GM21723 (cell line): ENCODE measurements at regions not wholly inside any gene's neighbourhood (a gene's known extent, or its start where the extent isn't known, plus 50 kb on each side); places are given as distances from the start of the nearest gene placed in this dataset.

Experiments
- ATAC-seq: cut with Tn5 transposase; IDR thresholded peaks from one replicate; pipeline ENCODE4 v1.9.1; 2021; ENCODE audit warnings: mild to moderate bottlenecking, moderate library complexity; ENCODE audit not compliant: unreplicated experiment

DNA sequence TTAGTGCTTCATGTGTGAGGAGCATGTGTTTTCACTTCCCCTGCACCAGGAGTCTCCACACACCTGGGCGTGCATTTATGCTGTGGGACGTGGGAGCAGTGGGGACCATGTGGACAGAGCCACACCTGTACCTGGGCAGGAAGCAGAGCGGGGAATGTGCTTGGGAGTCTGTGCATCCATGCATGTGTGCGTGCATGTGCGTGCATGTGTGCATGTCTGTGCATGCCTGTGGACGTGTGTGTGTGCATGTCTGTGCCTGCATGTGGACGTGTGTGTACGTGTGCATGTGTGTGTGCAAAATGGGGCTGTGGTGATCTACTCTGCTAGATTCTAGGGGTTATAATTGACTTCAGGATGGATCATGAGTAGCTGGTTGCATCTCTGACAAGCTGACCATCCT, 224.0 kb upstream of the GMDS start:
- no peak for ATAC-seq

DNA sequence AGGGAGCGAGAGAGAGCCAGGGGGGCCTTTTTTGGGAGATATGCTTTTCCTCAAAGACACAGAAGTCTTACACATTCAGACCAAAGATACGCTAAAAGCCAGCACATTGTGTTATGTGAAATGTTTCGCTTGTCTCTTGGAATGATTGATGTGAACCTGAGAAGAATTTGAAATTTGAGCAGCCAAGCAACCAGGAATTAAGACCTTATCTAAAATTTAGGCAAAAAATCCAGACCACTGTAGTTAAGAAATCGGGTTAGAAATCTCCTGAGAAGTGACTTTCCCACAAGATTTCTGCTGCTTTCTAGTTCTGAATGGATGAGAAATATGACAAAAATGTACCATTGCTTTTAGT, 223.2 kb upstream of the GMDS start:
- no peak for ATAC-seq

DNA sequence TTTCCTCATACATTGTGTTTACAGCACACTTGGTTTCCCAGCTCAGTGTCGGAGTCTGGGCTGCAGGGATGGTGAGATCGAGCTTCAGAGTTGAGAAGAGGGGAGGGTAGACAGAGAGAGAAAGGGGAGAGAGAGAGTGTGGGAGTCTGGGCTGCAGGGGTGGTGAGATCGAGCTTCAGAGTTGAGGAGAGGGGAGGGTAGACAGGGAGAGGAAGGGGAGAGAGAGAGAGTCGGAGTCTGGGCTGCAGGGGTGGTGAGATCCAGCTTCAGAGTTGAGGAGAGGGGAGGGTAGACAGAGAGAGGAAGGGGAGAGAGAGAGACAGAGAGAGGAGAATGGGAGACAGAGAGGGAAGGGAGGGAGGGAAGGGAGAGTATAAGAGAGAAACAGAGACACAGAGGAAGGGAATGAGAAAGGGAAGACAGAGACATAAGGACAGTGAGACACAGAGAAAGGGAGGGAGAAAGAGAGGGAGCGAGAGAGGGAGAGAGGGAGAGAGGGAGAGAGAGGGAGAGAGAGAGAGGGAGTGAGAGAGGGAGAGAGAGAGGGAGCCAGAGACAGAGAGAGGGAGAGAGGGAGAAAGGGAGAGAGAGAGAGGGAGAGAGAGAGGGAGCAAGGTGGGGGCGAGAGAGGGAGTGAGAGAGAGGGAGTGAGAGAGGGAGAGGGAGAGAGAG, 222.7 kb upstream of the GMDS start:
- ATAC-seq: no peak

DNA sequence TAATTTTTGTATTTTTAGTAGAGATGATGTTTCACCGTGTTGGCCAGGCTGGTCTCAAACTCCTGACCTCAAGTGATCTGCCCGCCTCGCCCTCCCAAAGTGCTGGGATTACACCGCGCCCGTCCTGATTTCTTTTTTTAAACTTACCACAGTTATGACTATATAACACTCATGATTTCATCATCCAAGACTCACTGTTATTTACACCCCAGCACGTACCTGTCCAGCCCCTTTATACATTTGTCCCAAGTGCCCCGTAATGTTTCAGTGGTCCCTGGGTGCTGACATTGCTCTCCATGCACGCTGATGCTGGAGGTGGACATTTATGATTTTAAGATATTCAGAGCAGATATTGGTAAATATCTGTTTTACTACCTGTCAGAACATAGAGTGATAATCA, 219.9 kb upstream of the GMDS start:
- no peak for ATAC-seq

DNA sequence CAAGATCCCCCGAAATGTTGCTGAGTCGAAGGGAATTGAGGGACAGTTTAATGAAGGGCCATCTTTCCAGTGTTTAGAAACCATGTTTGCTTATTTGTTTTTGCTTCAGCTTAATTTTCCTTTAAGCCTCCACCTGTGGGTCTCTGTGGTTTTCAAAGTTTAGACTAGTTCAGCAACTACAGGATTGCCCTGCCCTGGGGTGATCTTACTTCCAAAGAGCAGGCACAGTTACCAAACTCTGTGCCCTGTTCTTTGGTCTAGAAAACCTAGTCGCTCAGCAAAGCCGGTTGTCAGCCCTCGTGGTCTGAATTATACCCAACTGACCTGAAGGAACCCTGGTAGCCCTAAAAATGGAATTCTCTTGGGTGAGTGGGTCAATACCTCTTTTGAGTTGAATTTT, 219.2 kb upstream of the GMDS start:
- no peak for ATAC-seq

DNA sequence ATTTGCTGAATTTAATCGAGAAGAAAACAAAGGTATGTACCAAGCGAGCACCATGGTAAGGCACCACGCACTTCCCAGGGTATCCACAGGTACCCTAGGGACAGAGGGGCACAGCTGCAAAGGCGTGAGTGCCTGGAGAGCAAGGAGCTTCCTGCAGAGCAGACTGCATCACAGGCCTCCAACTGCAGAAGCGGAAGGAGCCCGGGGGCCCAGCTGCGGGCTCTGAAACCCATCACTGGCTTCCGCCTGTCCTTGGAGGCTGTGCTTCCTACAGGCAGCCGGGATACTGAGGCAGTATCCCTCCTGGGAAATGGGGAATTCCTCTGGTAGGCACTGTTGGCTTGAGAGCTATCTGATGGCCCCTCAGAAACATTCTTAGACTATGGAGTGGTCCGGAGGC, 217.4 kb upstream of the GMDS start:
- no peak for ATAC-seq

DNA sequence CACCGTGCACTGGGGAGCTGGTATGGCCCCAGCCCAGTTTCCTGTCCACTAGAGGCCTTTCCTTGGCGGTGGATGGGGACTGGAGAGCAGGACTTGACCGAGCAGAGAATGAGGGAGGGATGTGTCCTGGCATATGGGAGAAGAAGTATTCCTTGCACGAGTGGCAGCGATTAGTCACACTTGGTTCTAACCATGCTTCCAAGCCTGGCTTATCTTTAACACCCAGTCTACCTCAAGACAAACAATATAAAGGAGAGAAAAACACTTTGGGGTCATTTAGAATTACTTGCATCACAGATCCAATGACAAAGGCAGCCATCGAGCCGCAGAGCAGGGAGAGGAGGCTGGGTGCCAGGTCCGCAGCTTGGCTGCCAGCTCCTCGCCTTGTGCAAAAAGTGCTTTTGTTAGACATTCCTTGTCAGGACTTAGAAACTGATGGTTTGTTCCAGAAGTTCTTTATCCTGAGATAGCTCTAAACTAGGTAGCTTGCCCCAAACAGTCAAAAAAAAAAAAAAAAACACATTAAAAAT, 214.9 kb upstream of the GMDS start:
- ATAC-seq: no peak

DNA sequence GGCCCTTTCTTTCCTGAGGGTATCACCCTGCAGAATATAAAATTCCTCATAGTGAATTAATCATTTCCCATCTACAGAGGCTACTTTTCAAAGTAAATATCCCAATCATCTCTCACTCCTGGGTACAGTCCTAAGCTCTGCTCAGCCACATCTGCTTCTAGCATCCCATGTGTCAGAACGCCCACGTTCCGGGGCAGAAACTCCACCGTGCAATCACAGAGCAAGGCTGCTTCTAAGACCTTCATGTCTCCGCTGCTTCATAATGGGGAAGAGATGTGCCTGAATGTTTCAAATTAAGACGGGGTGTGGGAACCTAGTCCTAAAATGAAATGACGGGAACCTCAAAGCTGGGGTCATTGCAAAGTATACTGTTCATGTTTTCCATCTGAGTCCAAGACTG, 208.8 kb upstream of the GMDS start:
- no peak for ATAC-seq

DNA sequence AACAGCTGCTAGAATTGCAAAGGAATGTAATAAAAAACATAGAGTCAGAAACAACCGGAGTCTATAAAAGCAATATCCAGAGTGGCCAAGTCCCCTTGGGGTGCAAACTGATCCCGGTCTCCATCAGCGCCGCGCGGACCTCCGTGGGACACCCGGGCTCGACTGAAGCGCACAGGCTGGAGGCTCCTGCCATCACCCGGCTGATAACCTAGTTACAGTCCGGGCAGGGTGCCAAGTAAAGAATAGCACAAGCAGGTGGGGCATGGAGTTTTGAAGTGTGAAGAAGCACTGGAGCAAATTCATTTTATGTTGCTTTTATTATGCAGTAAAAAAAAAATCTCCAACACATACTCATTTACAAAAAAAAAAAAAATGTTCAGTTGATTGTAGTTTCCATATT, 205.1 kb upstream of the GMDS start:
- ATAC-seq: no peak

DNA sequence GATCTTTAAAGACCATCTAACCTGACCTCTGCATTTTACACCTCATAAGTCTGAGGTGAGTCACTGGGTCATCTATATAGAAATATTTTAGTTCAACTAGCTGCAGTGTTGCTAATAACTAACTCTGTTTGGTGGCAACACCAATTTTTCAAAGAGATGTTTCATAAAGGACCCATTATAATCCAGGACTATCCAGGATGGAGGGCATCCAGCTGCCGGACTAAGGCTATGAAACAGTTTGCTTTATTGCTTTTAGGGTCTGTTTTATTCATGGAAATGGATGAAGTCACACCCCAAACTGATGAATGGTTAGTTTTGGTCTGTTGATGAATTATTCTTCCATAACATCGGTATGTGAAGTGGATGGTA, 204.2 kb upstream of the GMDS start:
- ATAC-seq: no peak

DNA sequence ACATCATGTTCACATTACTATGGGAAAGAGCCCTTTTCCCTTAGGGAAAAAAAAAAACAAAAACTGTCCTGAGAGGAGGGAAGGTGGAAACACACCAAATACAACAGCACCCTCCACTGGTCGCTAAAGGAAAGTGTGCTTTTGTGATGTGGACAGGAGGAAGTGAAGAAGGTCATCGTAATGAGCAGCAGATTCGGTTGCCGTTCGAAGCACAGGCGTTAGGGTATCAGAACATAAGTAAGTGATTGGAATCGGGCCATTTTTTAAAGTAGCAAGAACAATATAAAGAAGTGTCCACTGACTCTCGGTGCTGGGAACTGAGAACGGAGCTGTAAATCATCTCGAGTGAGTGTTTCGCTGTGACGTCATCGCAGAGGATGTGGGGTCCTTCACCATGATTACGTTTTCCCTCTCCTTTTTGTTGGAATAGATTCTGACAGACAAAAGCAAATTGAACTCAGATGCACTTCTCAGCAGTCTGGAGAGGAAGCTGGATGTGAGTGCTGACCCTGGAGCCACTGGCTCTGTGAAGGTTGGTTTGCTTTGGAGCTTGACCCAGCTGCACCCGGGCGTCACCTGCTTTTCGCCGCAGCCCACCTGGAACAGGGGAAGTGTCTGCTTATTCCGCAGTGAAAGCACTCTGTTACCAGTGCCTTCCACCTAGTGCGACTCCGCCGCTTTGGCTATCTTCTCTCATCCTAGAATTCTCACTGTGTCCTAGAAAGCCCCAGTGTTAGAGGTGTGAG, 203.6 kb upstream of the GMDS start:
- ATAC-seq: no peak

DNA sequence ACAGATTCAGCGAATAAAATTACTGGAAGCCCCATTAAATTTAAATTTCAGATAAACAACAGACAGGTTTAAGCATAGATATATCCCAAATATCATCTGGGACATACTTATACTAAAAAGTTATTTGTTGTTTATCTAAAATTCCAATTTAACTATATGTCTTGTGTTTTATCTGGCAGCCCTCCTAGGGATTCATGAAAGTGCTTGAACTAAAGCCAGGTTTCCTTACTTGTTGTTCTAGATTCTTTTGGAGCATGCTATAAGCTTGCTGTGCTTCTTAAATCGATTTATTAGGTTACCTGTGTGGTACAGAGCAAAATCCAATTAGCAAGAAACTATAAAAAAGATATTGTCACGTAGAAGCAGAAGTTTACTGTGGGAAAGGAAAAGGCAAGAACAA, 202.5 kb upstream of the GMDS start:
- ATAC-seq: no peak

DNA sequence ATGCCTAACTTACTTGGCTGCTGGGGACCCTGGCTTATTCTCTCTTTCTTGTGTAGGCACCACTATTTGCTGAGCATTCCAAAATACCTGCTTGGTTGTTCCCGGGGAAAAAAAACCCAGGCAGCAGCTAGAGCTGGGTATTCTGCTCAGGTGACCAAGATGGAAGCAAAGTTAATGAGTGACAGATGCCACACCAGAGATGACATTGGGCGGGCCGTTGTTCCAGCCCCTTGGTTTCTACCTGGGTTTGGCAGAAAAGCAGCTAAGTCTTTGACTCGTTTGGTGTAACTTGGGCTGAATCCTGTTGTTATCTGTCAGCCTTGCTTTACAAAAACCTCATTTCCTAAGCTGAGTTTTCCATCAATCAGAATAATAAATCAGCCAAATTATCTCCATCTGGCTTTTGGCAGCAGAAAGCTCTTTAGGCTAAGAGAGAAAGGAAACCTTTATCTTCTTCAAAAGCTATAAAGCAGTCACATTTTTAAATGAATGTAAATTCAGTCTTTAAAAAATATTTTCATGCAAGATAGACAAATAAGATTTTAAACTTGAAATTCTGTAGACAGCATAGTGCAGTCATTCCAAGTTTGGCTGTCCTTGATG, 202.0 kb upstream of the GMDS start:
- no peak for ATAC-seq

DNA sequence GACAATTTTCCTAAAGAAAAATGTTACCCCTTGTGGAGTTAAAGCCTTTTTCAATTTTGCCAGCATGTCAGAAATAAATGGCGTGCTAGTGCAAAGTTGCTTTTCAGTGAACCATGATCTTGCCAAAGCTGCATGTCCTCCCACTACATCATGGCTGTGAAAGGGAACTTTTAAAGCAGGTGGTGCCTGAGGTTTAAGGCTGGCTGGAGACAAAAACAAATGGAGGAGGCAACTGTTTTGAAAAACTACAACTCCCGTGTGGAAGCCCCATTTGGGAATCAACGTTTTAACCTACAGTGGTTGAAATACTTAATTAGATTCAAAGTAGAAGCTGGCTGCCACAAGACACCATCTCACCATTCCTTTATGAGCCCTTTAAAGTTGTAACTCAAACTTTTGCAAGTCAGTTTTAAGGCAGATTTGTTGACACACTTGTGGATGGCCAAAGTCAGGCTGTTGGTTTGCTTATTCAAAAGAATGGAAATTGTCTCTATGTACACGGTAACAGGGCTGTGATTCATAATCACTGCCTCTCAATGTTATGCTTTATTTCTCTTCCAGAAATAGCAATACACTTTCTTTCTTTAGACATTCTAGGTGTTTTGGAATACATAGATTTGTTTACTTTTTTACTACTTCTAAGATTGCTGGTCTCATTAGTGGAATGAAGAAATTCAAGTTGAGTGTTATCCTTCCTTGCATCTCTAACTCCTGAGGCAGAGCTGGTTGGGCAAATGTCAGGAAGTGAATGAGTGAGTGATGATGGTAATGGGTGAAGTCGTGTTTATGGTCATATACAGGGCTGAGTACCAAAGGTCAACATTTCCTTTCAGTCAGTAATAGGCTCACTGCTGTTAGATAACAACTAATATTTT, 196.4 kb upstream of the GMDS start:
- ATAC-seq: no peak

DNA sequence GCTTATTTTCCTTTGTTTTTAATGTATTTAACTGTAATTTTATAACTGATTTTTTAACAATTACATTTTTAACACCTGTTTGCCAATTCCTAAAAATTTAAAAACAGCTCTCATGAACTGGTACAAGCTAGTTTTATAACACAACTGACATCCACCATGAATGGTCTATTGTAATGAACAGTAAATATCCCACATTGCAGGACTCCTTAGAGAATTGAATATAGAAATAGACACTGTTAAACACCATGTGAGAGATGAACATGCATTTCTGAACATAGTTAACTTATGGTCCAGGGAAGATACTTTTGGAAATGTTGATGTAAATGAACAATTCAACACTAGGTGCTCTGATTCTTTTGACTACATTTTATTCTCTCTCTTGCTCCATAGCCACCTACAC, 195.1 kb upstream of the GMDS start:
- ATAC-seq: no peak

DNA sequence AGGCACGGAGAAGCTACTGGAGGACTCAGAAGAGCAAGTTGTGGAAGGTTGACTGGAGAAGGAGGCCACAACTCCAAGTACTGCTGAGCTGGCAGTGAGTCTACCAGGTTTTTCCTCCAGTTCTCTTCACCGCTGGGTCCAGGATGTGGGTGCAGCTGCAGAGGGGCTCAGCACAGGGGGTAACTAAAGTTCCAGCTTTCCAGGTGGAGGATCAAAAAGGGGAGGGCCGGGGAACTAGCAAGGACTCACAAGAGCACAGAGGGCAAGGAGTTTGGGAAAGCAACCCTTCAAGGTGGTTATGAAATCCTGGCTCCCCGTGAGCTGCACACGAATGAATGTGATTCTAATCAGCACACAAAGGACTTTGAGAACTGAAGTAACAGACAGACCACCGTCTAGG, 194.2 kb upstream of the GMDS start:
- no peak for ATAC-seq

DNA sequence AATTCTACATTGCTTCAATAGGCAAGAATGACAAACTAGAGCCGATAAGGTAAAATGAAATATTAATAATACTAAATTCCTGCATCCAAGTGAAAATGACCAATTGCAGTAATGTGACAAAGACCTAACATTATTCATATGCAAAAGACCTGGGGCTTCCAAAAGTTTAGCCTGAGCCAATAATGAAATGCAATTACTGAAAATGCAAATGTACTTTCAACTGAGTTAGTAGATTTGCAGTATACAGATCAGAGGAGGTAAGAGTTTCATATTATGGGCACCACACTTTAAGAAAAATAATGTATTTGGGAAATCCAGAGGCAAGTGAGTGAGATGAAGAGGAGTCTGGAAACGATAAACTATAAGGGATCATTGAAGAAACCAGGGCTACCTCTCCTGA, 193.7 kb upstream of the GMDS start:
- no peak for ATAC-seq

DNA sequence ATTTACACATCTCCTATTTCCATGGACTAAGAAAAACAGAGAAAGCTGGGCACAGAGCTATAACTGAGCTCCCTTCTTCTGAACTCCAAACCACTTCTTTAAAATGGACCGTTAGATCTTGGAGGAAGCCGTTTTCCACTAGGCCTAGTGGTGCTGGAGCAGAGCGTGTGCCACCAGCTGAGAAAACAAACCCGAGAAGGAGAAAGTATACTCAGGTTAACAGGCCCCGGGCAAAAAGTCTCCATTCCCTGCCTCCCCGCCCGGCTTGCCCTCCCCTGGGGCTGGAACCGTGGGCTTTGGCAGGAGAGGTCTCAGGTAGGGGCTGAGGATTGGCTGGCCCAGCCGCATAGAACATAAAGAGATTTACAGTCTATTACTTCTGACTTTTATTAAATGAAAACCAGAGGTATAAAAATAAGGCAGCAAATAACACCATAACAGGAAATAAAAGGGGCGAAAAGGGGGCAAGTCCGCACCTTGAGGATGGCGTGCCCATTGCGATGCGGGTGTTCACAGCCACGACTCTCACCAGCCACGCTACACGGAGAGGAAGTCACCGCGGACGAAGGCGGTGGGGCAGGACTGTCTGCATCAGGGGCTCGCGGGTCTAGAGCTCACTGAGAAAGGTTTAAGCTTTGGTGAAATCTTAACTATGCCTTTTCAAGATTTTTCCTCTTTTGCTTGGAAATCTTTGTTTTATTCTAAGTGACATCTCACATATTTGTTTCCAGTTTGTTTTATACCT, 191.2 kb upstream of the GMDS start:
- no peak for ATAC-seq

DNA sequence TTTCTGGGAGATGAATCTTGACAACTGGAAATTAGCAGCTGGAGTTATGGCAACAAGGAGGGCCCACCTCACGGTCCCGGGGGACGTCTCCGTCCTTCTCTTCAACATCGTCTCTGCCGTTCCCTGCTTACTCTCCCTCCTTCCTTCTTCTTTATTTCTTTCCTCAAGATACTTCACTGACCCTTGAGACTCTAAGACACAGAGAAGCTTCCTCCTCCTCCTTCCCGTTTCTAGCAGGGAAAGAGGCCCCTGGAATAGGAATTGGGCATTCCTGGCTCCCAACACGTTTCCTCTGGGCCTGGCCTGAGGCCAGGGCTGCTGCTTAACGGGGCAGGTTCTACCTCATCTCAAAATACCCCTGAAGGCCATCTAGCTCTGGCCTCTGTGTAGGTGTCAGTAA, 189.9 kb upstream of the GMDS start:
- no peak for ATAC-seq

DNA sequence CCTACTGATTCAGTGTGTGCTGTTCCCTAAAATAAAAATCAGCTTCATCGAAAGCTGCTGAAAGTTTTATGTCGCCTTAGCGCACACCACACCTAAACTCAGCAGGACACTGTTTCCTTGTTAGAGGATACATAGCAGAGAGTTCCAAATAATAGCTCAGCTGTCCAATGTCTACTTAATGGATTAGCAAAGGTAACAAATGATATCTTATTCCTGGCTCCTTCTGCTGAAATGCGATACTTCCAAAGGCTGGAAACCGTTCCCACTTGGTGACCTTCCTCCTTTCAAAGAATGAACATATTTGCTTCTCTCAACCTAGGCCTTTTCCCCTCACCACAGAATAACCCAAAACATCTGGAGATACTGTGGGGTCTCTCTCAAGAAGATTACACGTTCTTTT, 189.5 kb upstream of the GMDS start:
- no peak for ATAC-seq

DNA sequence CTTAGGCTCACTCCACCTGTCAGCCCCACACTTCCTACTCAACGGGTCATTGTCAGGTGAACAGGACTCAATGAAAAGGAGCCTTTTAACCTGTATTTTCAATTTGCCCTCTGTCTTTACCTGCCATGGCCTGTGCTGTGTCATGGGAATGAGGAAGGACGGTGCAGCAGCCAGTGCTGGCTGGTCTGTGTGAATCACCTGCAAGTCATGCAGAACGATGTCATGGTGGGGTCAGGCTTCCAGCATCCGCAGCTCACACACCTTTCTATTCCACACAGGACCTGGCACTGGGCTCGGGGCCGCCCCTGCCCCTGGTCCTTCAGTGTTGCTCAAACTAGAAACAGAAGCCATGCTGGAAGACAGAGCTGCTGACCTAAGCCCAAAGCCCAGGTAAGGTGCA, 188.7 kb upstream of the GMDS start:
- ATAC-seq: no peak
